ENCODE measurements at regions not wholly inside any gene's neighbourhood (a gene's known extent, or its start where the extent isn't known, plus 50 kb on each side); places are given as distances from the start of the nearest gene placed in this dataset.

DNA sequence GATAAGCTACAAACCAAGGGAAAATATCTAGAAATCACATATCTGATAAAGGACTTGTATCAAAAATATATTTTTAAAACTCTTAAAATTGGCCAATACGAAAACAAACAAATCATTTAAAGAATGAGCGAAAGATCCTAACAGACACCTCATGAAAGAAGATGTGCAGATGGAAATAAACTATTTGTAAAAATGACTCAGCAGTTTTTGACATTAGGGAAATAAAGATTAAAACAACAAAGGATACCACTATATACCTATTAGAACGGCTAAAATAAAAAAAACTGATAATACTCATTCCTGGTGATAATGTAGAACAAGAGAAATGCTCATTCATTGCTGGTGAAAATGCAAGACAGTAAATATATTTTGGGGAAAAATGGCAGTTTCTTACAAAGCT, 506.4 kb downstream of the KLHL4 start:
- TF ChIP-seq, protein P1, sequence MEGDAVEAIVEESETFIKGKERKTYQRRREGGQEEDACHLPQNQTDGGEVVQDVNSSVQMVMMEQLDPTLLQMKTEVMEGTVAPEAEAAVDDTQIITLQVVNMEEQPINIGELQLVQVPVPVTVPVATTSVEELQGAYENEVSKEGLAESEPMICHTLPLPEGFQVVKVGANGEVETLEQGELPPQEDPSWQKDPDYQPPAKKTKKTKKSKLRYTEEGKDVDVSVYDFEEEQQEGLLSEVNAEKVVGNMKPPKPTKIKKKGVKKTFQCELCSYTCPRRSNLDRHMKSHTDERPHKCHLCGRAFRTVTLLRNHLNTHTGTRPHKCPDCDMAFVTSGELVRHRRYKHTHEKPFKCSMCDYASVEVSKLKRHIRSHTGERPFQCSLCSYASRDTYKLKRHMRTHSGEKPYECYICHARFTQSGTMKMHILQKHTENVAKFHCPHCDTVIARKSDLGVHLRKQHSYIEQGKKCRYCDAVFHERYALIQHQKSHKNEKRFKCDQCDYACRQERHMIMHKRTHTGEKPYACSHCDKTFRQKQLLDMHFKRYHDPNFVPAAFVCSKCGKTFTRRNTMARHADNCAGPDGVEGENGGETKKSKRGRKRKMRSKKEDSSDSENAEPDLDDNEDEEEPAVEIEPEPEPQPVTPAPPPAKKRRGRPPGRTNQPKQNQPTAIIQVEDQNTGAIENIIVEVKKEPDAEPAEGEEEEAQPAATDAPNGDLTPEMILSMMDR (conservative IDR thresholded peaks at IDR 0.05) = no peak
- no peaks in the 10 kb centered on the region for H3K27me3 ChIP-seq (ENCODE audit: control insufficient read depth, insufficient read depth, low read length, poor library complexity, severe bottlenecking)
- 100% methylated on average over 2 of the region's 3 CpGs; no CpG with 5 or more reads in 1 of the 2 experiments for WGBS, 2 experiments (ENCODE audit: insufficient coverage in 1 of 2, insufficient read length in 1 of 2)
- no peaks in the 10 kb centered on the region for H3K36me3 ChIP-seq (ENCODE audit: control insufficient read depth, insufficient read depth, low read length)
- H3K4me1 ChIP-seq (ENCODE audit: control insufficient read depth, insufficient read depth, low read length) = no peaks in the 10 kb centered on the region
- DNase-seq = no peak
- no peak overlapping the region for H3K9ac ChIP-seq (ENCODE audit: extremely low read depth, low read length, poor library complexity, severe bottlenecking)
- H3K27ac ChIP-seq (ENCODE audit: low read depth, low read length) = no peak overlapping the region
- peaks cover 8% of the 10 kb centered on the region for H3K4me1 Mint-ChIP-seq
- no peaks in the 10 kb centered on the region for H3K36me3 Mint-ChIP-seq (ENCODE audit: low read depth)
- H3K27me3 Mint-ChIP-seq (ENCODE audit: insufficient read depth) = no peaks in the 10 kb centered on the region
- no peak overlapping the region for H3K27ac Mint-ChIP-seq
- H3K9me3 Mint-ChIP-seq = no peaks in the 10 kb centered on the region
- H3K9me3 ChIP-seq (ENCODE audit: control insufficient read depth, low read length) = no peaks in the 10 kb centered on the region
- H3K4me3 Mint-ChIP-seq = no peak overlapping the region
- H3K4me3 ChIP-seq (ENCODE audit: low read length) = no peak overlapping the region

DNA sequence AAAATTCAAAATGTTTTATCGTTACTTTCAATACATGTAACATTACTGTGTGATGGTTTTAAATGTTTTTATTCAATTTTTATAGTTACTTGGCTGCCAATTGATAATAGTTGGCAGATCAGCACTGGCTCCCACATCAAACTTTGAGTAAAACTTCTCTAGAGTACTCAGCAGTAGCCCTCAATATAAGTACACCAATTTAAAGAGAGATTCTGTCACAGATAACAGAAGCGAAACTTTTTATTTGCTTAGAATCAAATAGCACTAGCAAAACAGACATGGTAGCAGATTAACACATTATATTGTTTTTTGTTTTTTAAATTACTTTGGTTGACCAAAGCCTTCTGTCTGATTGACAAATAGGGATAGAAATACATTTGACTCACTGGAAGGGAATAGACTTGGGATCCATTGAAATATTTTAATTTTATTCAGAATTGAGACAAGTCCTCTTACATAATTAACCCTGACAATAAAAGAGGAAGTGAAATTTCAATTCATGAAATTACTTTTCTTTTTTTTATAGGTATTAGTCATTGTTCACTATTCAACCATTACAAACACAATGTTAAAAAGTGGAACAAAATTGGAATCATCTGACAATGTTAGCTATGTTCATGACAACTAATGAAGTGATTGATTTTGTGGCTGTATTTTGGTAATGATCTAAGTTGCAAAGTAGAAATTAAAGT, 554.9 kb downstream of the KLHL4 start:
- DNase-seq = no peak
- Histone ChIP-seq H3K27me3 (ENCODE audit: control insufficient read depth, insufficient read depth, low read length, poor library complexity, severe bottlenecking) (no peaks in the 10 kb centered on the region), H3K4me1 (ENCODE audit: control insufficient read depth, insufficient read depth, low read length) (no peaks in the 10 kb centered on the region), H3K27ac (ENCODE audit: low read depth, low read length) (no peak overlapping the region), H3K36me3 (ENCODE audit: control insufficient read depth, insufficient read depth, low read length) (no peaks in the 10 kb centered on the region), H3K9ac (ENCODE audit: extremely low read depth, low read length, poor library complexity, severe bottlenecking) (no peak overlapping the region), H3K9me3 (ENCODE audit: control insufficient read depth, low read length) (no peaks in the 10 kb centered on the region), H3K4me3 (ENCODE audit: low read length) (no peak overlapping the region)
- Mint-ChIP-seq H3K27me3 (ENCODE audit: insufficient read depth) (no peaks in the 10 kb centered on the region), H3K27ac (no peak overlapping the region), H3K4me1 (no peaks in the 10 kb centered on the region), H3K36me3 (ENCODE audit: low read depth) (no peaks in the 10 kb centered on the region), H3K9me3 (no peaks in the 10 kb centered on the region), H3K4me3 (no peak overlapping the region)
- TF ChIP-seq, protein P1 (conservative IDR thresholded peaks at IDR 0.05) = no peak
- 100% methylated on average over 1 of the region's 2 CpGs; no CpG with 5 or more reads in 1 of the 2 experiments for WGBS, 2 experiments (ENCODE audit: insufficient coverage in 1 of 2, insufficient read length in 1 of 2)

DNA sequence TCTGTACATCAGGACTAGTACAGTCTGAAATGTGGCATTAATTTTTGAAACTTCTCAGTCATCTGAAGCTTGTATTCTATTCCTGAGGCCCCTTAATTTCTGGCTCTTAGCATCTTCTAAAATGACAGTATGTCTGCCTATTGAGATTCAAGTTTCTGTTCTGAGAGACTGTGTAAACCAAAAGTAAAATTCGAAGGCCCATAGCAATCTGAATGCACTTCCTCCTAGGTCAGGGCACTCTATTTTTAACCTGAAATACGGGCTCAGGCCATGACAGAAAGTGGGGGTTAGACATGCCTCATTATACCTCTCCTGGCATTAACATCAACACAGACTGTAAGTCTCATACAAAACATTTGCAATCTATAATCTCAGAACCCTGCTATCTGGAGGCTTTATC, 584.4 kb downstream of the KLHL4 start:
- TF ChIP-seq, protein P1 (conservative IDR thresholded peaks at IDR 0.05) = no peak
- Mint-ChIP-seq H3K27ac (no peak overlapping the region), H3K4me3 (no peak overlapping the region), H3K4me1 (no peaks in the 10 kb centered on the region), H3K9me3 (no peaks in the 10 kb centered on the region), H3K27me3 (ENCODE audit: insufficient read depth) (no peaks in the 10 kb centered on the region), H3K36me3 (ENCODE audit: low read depth) (no peaks in the 10 kb centered on the region)
- no peaks in the 10 kb centered on the region for H3K36me3 ChIP-seq (ENCODE audit: control insufficient read depth, insufficient read depth, low read length)
- no peaks in the 10 kb centered on the region for H3K9me3 ChIP-seq (ENCODE audit: control insufficient read depth, low read length)
- H3K27ac ChIP-seq (ENCODE audit: low read depth, low read length) = no peak overlapping the region
- H3K27me3 ChIP-seq (ENCODE audit: control insufficient read depth, insufficient read depth, low read length, poor library complexity, severe bottlenecking) = no peaks in the 10 kb centered on the region
- H3K4me1 ChIP-seq (ENCODE audit: control insufficient read depth, insufficient read depth, low read length) = no peaks in the 10 kb centered on the region
- DNase-seq = no peak
- 79% methylated on average over 2 of the region's 2 CpGs; no CpG with 5 or more reads in 1 of the 2 experiments for WGBS, 2 experiments (ENCODE audit: insufficient coverage in 1 of 2, insufficient read length in 1 of 2)
- H3K9ac ChIP-seq (ENCODE audit: extremely low read depth, low read length, poor library complexity, severe bottlenecking) = no peak overlapping the region
- no peak overlapping the region for H3K4me3 ChIP-seq (ENCODE audit: low read length)
